GM18508 (cell line): ENCODE measurements at regions not wholly inside any gene's neighbourhood (a gene's known extent, or its start where the extent isn't known, plus 50 kb on each side); places are given as distances from the start of the nearest gene placed in this dataset.

Experiments used
- ATAC-seq: cut with Tn5 transposase; IDR thresholded peaks from one replicate; pipeline ENCODE4 v1.9.1; 2021; ENCODE audit warnings: moderate number of reproducible peaks; ENCODE audit not compliant: insufficient read depth, unreplicated experiment

DNA sequence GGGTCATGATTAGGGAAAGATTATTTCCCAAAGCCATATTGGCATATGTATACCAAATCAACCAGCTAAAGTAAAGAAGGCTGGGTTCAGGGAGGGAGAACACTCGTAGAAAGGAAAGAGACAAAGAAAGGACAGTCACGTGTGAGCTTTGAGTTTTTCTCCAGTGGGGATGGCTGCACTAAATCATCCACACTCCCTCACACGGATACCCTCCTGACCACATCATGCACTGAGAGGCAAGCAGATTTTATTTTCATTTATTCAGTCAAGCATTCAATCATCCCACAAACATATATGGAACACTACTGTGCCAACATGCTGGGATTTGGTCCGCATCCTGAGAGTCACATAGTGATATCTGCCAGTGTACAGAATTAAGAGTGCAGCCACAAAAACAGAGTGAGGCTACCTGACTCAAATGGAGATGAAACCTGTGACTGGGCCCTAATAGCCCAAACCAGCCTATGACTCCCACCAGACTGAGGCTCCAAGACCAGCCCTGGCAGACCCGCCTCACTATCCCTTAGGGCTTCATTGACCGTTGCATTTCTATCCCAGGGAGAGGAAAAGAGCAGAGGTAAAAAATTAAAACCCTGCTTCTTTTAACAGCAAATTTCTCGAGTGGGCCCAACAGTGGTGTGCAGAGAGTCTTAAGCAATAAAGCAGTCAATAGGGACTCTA lies 155.9 kb downstream of the BARHL2 start:
- no peak for ATAC-seq

DNA sequence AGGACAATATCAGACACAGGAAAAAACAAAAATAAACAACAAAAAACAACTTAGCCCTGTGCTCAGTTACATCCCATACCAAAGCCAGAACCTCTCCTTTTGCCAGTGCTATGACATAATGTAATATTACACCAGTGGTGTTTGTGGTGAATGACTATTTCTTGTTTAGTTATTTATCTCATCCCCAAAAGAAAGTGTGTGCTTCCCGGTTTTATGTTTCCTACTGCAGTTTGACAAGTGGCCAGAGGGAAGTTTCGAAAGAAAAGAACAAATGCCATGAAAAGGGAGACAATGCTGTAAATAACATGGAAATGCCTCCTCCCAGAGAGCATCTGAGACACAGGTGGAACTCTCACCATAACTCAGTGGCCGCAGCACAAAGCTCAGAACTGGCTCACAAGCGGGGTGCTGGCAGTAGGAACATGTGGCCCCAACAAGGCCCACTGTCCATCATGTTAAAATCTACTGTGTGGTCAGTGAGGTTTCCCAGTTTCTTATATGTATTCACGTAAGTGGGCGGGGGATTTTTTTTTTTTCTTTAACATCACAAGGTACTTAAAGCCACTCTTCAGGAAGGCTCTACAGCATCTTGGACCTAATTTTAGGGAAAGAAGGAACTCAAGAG lies 158.2 kb downstream of the BARHL2 start:
- ATAC-seq = no peak

GRCh38 chr1:90558126-90558525 lies 159.0 kb downstream of the BARHL2 start:
- ATAC-seq = no peak

GRCh38 chr1:90557706-90558105 lies 159.4 kb downstream of the BARHL2 start:
- no peak for ATAC-seq

GRCh38 chr1:90550626-90551406 lies 166.3 kb downstream of the BARHL2 start:
- ATAC-seq = no peak

- ATAC-seq = no peak
Measured at GRCh38 chr1:90544356-90544755, 172.7 kb downstream of the BARHL2 start.

- ATAC-seq = no peak
Measured at GRCh38 chr1:90537606-90538362, 179.3 kb downstream of the BARHL2 start.

- no peak for ATAC-seq
Measured at GRCh38 chr1:90534663-90535295, 182.3 kb downstream of the BARHL2 start.

- ATAC-seq = no peak
Measured at GRCh38 chr1:90534116-90534515, 183.0 kb downstream of the BARHL2 start.

GRCh38 chr1:90526954-90527353 lies 190.1 kb downstream of the BARHL2 start:
- ATAC-seq = no peak

DNA sequence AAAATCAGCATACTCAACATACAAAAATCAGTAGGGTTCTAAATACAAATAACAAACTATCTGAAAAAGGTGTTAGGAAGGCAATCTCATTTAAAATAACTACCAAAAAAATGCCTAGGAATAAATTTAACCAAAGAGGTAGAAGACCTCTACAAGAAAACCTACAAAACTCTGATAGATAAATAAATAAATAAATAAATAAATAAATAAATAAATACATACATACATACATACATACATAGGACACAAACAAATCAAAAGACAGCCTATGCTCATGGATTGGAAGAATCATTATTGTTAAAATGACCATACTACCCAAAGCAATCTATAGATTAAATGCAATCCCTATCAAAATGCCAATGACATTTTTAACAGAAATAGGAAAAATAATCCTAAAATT lies 194.7 kb downstream of the BARHL2 start:
- ATAC-seq = no peak

DNA sequence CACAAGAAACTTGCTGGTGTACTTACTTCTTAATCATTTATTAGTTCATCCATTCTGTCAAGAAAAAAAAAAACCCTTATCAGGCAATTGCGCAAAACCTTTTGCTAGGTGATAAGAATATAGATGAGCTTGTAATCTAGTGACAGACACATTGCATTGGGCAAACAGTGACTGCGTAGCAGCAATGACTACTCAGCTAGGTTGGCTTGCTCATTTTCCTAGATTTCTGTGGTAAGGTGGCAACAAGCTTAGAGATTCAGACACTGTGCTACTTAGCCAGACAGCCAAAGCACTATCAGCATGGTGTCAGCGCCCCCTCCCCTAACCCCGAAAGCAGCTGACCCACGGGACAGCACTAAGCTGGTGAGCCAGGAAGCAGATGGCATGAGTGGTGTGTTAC lies 203.1 kb downstream of the BARHL2 start:
- no peak for ATAC-seq

DNA sequence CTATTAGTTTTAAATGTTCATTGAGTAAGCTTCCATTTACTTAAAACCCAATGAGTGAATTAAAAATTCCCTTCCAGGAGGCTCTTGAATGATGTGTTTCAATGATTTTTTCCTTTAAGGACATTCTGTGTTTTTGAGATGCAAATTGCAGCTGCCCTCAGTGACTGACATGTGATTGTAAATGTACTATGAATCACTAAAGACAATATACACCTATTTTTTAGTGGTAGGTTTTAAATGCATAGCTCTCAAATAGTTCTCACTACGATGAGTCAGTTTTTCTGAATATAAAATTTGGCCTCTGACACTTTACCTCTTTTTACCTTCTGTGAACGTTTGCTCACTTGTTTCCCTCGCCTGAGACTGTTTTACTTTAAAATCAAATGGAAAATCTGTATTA lies 204.7 kb downstream of the BARHL2 start:
- no peak for ATAC-seq

GRCh38 chr1:90510143-90510542 lies 207.0 kb downstream of the BARHL2 start:
- no peak for ATAC-seq

GRCh38 chr1:90509225-90510048 lies 207.7 kb downstream of the BARHL2 start:
- no peak for ATAC-seq

DNA sequence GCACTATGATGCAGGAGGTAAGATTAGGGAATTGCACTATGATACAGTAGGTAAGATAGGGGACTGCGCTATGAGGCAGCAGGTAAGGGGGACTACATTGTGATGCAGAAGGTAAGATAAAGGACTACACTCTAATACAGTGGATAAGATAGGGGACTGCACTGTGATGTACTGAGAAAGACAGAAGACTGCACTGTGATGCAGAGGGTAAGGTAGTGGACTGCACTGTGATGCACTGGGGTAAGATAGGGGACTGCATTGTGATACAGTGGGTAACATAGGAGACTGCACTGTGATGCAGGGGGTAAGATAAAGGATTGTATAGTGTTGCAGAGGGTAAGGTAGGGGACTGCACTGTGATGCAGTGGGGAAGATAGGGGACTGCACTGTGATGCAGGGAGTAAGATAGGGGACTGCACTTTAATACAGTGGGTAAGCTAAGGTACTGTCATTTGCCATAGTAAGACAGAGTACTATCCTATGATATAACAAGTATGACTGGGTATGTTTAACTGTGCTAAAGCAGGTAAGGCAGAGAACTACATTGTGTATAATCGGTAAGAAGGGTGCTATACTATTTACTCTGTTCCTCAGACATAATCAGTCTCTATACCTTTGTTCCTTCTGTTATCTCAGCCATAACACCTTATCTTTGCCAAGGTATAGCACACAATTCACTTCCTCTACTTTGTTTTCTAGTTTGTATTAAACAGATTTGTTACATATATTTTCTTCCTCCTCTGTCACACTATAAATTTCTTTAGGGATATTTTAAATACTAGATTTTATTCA lies 208.5 kb downstream of the BARHL2 start:
- no peak for ATAC-seq

DNA sequence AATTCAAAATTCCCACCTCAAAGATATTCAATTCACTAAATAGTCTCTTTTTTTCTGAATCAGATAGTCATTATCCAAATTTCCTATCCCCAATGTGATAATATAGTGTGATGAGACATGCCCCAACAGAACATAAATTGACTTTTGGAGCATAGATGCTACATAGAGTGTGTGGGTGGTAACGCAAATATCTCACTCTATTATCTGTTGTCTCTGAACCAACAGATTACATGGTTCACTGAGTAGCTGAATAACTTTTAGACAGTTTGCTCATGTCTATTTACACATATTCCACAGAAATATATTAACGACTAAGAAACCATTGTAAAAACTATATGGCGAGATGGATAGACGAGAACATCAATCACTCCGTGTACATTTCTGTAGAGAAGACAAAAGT lies 209.9 kb downstream of the BARHL2 start:
- ATAC-seq = no peak

GRCh38 chr1:90505806-90506205 lies 211.3 kb downstream of the BARHL2 start:
- no peak for ATAC-seq

- ATAC-seq = no peak
Measured at GRCh38 chr1:90504509-90504908, 212.6 kb downstream of the BARHL2 start.
